Epidermal melanocyte (primary cell): ENCODE measurements at regions not wholly inside any gene's neighbourhood (a gene's known extent, or its start where the extent isn't known, plus 50 kb on each side); places are given as distances from the start of the nearest gene placed in this dataset.

ENCODE experiments used
- DNase-seq: peaks from one replicate; pipeline ENCODE4 v3.0.0; 2011; ENCODE audit warnings: low spot score; ENCODE audit not compliant: insufficient read length

- DNase-seq: no peak
Observed at GRCh38 chr4:159444678-159445077, 341.8 kb downstream of the RAPGEF2 start.

DNA sequence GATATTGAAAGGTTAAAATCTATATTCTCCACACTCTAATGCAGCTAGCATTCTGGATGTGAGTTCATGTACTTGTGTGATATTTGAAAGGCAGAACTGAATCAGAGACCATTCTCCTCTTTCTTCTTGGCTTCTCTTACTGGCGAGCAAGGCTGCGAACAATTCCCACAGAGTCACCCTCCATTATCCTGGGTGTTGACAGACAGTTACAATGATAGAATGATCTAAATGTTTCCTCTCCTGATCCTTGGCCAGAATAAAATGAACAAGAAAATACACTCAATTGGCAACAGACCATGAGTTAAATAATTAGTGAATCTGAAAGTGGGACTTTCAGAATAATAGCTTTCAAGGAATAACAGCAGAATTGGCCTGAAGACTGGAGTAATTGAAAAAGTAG, 342.8 kb downstream of the RAPGEF2 start:
- DNase-seq: no peak

DNA sequence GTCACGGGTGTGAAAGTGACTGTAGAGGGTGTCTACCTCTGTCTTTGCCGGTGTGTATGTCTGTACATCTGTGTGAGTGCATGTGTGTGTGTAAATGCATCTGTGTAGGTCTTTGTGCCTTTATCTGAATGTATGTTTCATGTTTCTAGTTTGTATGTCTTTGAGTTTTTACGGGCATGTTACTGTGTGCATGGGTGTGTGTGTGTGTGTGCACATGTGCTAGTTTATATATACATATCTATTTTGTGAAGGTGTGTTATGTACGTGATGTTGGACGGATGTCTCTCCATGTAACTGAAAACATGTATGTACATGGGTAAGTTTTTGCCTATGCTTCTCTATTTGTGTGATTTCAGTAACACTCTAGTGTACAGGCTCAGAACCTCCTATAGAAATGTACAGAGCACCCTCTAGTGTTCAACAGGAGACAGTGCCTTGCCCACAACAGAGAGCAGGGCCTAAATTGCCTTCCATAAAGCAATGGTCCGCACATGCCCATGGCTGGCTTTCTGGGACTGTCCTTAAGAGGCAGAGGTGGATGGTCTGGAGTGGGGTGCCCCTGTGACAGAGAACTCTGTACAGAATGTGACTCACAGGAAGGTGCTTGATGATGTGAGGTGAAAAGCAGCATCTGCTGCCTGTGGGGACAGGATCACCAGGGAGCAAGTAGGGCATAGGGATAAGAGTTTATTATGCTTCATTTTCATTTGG, 343.5 kb downstream of the RAPGEF2 start:
- DNase-seq: peak; percentile 71

DNA sequence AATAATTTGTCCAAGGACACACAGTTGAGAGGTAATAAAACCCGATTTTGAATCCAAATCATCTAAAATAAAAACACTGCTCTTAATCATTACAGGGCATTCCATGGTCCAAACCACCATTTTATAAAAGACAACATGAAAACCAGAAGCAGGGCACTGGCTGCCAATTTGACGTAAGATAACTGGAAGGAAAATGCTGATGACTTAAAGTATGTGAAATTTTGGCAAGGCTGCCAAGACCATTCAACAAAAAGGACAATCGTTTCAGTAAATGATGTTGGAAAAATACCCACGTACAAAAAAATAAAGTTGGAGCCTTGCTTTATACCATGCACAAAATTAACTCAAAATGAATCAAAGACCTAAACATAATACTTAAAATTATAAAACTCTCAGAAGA, 344.4 kb downstream of the RAPGEF2 start:
- no peak for DNase-seq

- DNase-seq: no peak
Observed at GRCh38 chr4:159451006-159451405, 348.1 kb downstream of the RAPGEF2 start.

DNA sequence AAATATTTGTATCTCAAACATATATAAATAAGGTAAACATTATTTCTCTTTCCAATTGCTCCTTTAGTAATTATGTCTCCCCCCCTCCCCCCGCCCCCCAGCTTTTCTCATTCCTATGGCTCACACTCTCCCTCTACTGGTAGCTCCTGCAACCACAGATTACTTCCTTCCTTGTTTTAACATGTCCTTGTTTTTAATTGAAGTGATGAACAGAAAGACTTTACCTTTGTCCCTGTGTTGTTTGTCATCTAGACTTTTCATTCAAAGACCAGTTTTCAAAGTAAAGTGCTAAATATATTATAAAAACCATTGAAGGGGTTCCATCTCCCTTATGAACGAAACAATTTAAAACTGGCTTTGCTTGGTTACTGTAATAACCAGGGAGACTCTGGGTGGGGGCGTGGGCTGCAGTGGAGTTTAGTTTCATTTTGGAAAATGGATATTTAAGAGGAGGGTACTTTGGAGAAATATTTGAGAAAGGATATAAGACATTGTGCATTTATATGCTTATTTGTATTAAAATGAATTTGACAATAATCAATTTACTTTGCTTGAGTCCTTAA, 352.9 kb downstream of the RAPGEF2 start:
- peak; percentile 64 for DNase-seq

DNA sequence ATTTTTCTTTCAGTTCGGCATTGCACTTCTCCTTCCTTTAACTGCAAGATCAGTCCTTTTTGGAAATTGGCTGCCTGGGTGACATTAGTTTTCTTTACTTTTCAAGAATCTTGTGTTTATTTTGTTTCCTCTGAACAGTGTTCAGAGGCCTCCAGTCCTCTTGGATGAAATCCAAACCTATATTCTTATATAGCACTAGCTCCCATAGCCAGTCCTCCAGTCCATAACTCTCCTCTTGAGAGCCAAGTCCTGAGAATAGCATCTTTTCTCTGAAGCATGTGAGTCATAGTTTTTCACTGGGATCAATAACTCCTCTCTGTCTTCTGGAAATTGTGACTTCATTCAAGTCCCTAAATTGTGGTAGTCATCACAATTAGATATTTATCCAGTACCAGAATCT, 357.5 kb downstream of the RAPGEF2 start:
- no peak for DNase-seq

DNA sequence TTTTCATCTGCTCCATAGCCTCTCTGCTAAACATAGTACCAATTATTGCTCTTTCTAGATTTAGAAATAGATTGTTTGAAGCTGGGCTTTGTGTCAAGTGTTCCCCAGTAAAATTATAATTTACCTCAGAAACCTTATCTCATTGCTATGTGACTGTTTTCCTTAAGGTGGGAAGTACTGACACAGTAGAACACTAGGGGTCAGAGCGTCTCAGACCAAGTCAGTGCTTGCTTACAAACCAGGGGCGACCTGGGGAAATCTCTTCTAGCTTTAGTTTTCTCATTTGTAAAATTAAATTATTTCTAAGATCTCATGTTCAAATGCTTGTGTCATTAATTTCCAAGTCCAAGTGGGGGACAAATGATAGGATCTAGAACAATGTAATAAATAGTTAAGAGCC, 360.4 kb downstream of the RAPGEF2 start:
- DNase-seq: no peak

- no peak for DNase-seq
Observed at GRCh38 chr4:159464302-159464701, 361.4 kb downstream of the RAPGEF2 start.

DNA sequence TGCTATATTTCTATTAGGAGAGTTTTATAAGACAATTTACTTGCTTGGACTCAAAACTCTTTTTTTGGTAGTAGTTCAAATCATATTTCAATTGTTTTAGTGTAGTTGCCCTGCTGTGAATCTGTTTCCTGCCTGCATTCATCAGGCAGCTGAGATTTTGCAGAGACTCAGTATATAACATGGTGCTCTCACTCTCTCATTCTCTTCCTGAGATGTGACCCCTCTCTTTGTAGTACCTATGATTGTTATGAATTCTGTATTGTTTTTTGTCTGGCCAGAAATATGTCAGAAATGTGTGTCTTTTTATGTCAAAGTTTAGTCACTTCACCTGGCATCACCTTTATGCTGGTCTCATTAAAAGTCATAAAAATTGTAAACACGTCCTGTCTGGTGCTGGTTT, 374.0 kb downstream of the RAPGEF2 start:
- no peak for DNase-seq

GRCh38 chr4:159480826-159481225, 377.9 kb downstream of the RAPGEF2 start:
- no peak for DNase-seq

GRCh38 chr4:159481936-159482335, 379.1 kb downstream of the RAPGEF2 start:
- no peak for DNase-seq

- DNase-seq: no peak
Observed at GRCh38 chr4:159483110-159483781, 380.4 kb downstream of the RAPGEF2 start.

- no peak for DNase-seq
Observed at GRCh38 chr4:159483782-159484741, 381.2 kb downstream of the RAPGEF2 start.

- no peak for DNase-seq
Observed at GRCh38 chr4:159484864-159485263, 382.0 kb downstream of the RAPGEF2 start.

DNA sequence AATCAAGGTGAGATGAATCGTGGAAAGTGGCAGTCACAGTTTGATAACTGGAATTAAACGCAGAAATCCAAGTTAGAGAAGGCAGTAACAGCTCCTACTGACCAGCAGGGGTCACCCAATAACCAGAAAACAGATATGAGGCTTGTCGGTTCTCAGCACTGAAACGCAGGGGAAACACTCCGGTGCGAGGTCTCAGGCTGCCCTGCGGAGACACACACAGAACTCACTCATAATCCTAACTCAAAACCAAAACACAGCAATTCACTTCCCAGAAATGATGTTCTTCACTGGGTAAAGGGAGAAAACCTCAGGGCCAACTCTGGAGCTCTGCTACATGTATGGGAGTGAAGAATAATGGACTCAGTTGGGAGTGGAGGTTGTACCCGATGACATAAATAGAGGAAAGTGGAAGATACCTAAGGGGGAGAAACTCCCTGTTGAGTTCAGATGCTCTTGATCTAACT, 384.4 kb downstream of the RAPGEF2 start:
- peak; percentile 53 for DNase-seq

DNA sequence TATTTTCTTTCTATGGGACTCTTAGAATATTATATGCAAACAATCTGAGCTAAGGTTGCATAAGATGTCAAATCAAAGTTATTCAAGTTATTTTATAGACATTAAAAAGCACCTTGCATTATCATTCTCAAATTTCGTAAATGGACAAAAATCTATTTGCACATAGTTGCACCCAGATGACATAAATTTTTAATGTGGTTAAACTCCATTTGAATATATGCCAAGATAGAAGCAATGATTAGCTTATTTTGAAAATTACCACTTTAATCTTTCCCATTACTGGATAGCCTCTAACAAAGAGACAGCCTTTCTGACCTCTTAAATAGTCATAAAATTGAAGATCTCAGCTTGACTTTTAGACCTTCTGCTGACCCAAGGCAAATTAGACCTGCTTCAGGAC, 386.8 kb downstream of the RAPGEF2 start:
- no peak for DNase-seq

- DNase-seq: no peak
Observed at GRCh38 chr4:159495515-159496236, 392.8 kb downstream of the RAPGEF2 start.

- DNase-seq: no peak
Observed at GRCh38 chr4:159496248-159496647, 393.4 kb downstream of the RAPGEF2 start.

GRCh38 chr4:159497936-159498335, 395.1 kb downstream of the RAPGEF2 start:
- DNase-seq: no peak
